Peyer's patch (tissue), 4 donors: ENCODE measurements at regions not wholly inside any gene's neighbourhood (a gene's known extent, or its start where the extent isn't known, plus 50 kb on each side); places are given as distances from the start of the nearest gene placed in this dataset.

Source experiments
- DNase-seq, 3 donors: peaks; one replicate each; pipeline ENCODE4 v3.0.0-alpha.2; 2017 to 2019
- H3K27ac ChIP-seq, 4 donors: fragments of 200-600 bp; sonication (generic); one replicate each; pipeline ENCODE4 v1.5.1; 2016 to 2019
- H3K27me3 ChIP-seq, 2 donors: fragments of 200-600 bp; sonication (generic); one replicate each; pipeline ENCODE4 v1.5.1; 2019
- H3K36me3 ChIP-seq, 3 donors: fragments of 200-600 bp; sonication (generic); one replicate each; pipeline ENCODE4 v1.5.1; 2016 to 2019
- H3K4me1 ChIP-seq, 4 donors: fragments of 200-600 bp; sonication (generic); one replicate each; pipeline ENCODE4 v1.5.1; 2016 to 2019
- H3K4me3 ChIP-seq, 4 donors: fragments of 200-600 bp; sonication (generic); 1 replicate in 3 of 4; 2 replicates in 1 of 4; pipeline ENCODE4 v1.5.1; 2016 to 2019; ENCODE audit warnings: mild to moderate bottlenecking in 1 of 4
- H3K9me3 ChIP-seq, 4 donors: fragments of 200-600 bp; sonication (generic); one replicate each; pipeline ENCODE4 v1.5.1; 2016 to 2019; ENCODE audit warnings: mild to moderate bottlenecking in 1 of 4
- CTCF ChIP-seq, 6 experiments: fragments of 450-650 bp in 4 of 6; fragments of 200-600 bp in 2 of 6; sonication (generic) in 1 of 6; IDR thresholded peaks; one replicate each; pipeline ENCODE4 v1.5.1; 2017 to 2019; ENCODE audit warnings: antibody characterized with exemption in 6 of 6, mild to moderate bottlenecking in 3 of 6, moderate library complexity in 1 of 6
- POLR2A ChIP-seq, 2 donors: fragments of 450-650 bp; IDR thresholded peaks; one replicate each; pipeline ENCODE4 v1.5.1; 2017; ENCODE audit warnings: antibody characterized with exemption in 2 of 2, mild to moderate bottlenecking in 2 of 2, moderate library complexity in 2 of 2

GRCh38 chr3:1552831-1553230 lies 460.0 kb downstream of the CNTN6 start:
- H3K9me3 ChIP-seq: no peaks in the 10 kb centered on the region
- no peak overlapping the region for H3K4me3 ChIP-seq
- no peak for TF ChIP-seq POLR2A (IDR thresholded peaks at IDR 0.05)
- TF ChIP-seq CTCF (IDR thresholded peaks at IDR 0.05): no peak
- no peaks in the 10 kb centered on the region for H3K27me3 ChIP-seq
- H3K27ac ChIP-seq: no peak overlapping the region
- no peak for DNase-seq
- H3K36me3 ChIP-seq: no peaks in the 10 kb centered on the region
- no peaks in the 10 kb centered on the region for H3K4me1 ChIP-seq

GRCh38 chr3:1561427-1561826 lies 468.6 kb downstream of the CNTN6 start:
- TF ChIP-seq POLR2A (IDR thresholded peaks at IDR 0.05) (no peak), CTCF (IDR thresholded peaks at IDR 0.05) (no peak)
- Histone ChIP-seq H3K27ac (no peak overlapping the region), H3K27me3 (no peaks in the 10 kb centered on the region), H3K36me3 (no peaks in the 10 kb centered on the region), H3K4me1 (no peaks in the 10 kb centered on the region), H3K4me3 (no peak overlapping the region), H3K9me3 (peaks cover 0 to 2% (median 0%) of the 10 kb centered on the region in 4 donors)
- DNase-seq: no peak

- Histone ChIP-seq H3K4me1 (no peaks in the 10 kb centered on the region), H3K27me3 (no peaks in the 10 kb centered on the region), H3K27ac (no peak overlapping the region), H3K9me3 (no peaks in the 10 kb centered on the region), H3K4me3 (no peak overlapping the region), H3K36me3 (no peaks in the 10 kb centered on the region)
- no peak for DNase-seq
- TF ChIP-seq POLR2A (IDR thresholded peaks at IDR 0.05) (no peak), CTCF (IDR thresholded peaks at IDR 0.05) (no peak)
Observed at GRCh38 chr3:1571736-1572135, 478.9 kb downstream of the CNTN6 start.

GRCh38 chr3:1576047-1576446 lies 483.2 kb downstream of the CNTN6 start:
- TF ChIP-seq POLR2A (IDR thresholded peaks at IDR 0.05) (no peak), CTCF (IDR thresholded peaks at IDR 0.05) (no peak)
- H3K36me3 ChIP-seq: no peaks in the 10 kb centered on the region
- no peaks in the 10 kb centered on the region for H3K9me3 ChIP-seq
- no peak overlapping the region for H3K4me3 ChIP-seq
- DNase-seq: no peak
- peak overlapping the region in 1 of 4 donors; percentile 20 for H3K27ac ChIP-seq
- no peaks in the 10 kb centered on the region for H3K27me3 ChIP-seq
- no peaks in the 10 kb centered on the region for H3K4me1 ChIP-seq

GRCh38 chr3:1578124-1578806 lies 485.4 kb downstream of the CNTN6 start:
- Histone ChIP-seq H3K9me3 (no peaks in the 10 kb centered on the region), H3K27me3 (no peaks in the 10 kb centered on the region), H3K36me3 (no peaks in the 10 kb centered on the region), H3K4me3 (no peak overlapping the region), H3K4me1 (no peaks in the 10 kb centered on the region), H3K27ac (no peak overlapping the region)
- no peak for DNase-seq
- TF ChIP-seq CTCF (IDR thresholded peaks at IDR 0.05): no peak
- TF ChIP-seq POLR2A (IDR thresholded peaks at IDR 0.05): no peak

GRCh38 chr3:1583044-1583443 lies 490.2 kb downstream of the CNTN6 start:
- H3K9me3 ChIP-seq: no peaks in the 10 kb centered on the region
- H3K4me3 ChIP-seq: no peak overlapping the region
- H3K27ac ChIP-seq: no peak overlapping the region
- H3K4me1 ChIP-seq: no peaks in the 10 kb centered on the region
- H3K27me3 ChIP-seq: no peaks in the 10 kb centered on the region
- TF ChIP-seq POLR2A (IDR thresholded peaks at IDR 0.05) (no peak), CTCF (IDR thresholded peaks at IDR 0.05) (no peak)
- peak in 1 of 3 donors; percentile 40 for DNase-seq
- no peaks in the 10 kb centered on the region for H3K36me3 ChIP-seq
